ENCODE measurements at regions not wholly inside any gene's neighbourhood (a gene's known extent, or its start where the extent isn't known, plus 50 kb on each side); places are given as distances from the start of the nearest gene placed in this dataset.
"Not testable (repeated sequence)": the region's sequence is repeated elsewhere in the genome, so short reads cannot be mapped to it uniquely, and the experiment has no call there.

- no peak for DNase-seq (ENCODE audit: low spot score)
- in situ Hi-C loops (cut with MboI; ENCODE audit: low sequenced_read_pairs, unreplicated experiment), result no loop called here
Measured at GRCh38 chr5:36778336-36778735, 98.2 kb upstream of the NIPBL start.

GRCh38 chr5:36782612-36783011 lies 94.0 kb upstream of the NIPBL start:
- not testable (repeated sequence) for DNase-seq (ENCODE audit: low spot score)

More at GRCh38 chr5:36778336-36778735, 98.2 kb upstream of the NIPBL start:
- TF ChIP-seq CTCF (IDR thresholded peaks at IDR 0.05; ENCODE audit: borderline replicate concordance, control extremely low read depth, extremely low read depth, insufficient read depth, missing control alignments), result no peak

DNA sequence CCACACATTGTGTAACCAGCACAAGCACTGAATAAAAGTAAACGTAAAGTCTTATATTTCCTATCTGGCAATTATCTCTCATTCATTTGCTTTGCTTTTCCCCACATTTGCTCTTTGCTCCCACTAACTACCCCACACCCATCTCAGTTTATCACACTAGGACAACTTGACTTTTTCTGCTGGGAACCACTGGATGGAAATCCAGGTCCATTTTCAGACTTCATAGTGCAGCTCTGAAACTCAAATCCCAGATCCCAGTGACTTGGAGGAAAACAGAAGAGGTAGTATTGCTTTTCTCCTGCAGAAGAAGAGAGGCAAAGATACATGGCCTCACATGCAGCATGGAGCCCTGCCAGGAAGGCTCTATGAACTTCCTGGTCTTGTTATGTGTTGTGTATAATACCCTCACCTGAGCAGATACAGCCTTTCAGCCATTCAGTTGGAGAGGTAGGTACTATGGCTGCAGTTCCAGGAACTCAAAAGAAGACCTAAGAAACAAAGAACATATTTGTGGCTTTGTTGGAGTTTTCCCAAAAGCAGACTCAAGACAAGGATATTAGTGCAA lies 90.0 kb upstream of the NIPBL start:
- TF ChIP-seq CTCF (IDR thresholded peaks at IDR 0.05; ENCODE audit: borderline replicate concordance, control extremely low read depth, extremely low read depth, insufficient read depth, missing control alignments), result no peak
- in situ Hi-C loops (cut with MboI; ENCODE audit: low sequenced_read_pairs, unreplicated experiment), result no loop called here
- DNase-seq (ENCODE audit: low spot score), result no peak

More at GRCh38 chr5:36782612-36783011, 94.0 kb upstream of the NIPBL start:
- in situ Hi-C loops (cut with MboI; ENCODE audit: low sequenced_read_pairs, unreplicated experiment), result not testable (repeated sequence)

DNA sequence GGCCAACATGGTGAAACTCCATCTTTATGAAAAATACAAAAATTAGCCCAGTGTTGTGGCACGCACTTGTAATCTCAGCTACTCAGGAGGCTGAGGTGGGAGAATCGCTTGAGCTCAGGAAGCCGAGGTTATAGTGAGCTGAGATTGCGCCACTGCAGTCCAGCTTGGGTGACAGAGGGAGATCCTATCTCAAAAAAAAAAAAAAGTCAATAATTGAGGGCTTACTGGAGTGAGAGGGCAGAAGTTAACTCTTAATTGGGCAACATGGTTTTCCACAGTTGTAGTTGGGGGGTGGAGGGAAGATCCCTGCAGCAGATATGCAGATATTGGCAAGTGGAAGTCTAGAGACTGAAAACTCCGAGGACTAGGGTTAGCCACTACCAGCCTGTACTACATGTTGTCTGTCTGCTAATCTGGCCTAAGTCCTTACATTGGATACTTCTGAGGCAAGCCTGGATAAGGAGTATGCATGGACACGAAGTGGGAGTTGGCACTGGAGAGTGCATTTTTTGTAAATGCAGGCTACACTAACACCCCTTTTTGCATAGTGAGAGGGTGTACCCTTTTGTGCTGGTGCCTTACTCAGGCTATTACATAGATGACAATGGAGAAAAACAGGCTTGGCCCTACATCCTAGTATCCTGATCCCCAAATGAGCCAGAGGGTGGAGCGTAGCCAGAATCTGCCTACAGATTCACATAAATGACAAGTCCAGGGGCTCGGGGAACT lies 89.0 kb upstream of the NIPBL start:
- in situ Hi-C loops (cut with MboI; ENCODE audit: low sequenced_read_pairs, unreplicated experiment), result no loop called here
- DNase-seq (ENCODE audit: low spot score), result no peak
- no peak for TF ChIP-seq CTCF (IDR thresholded peaks at IDR 0.05; ENCODE audit: borderline replicate concordance, control extremely low read depth, extremely low read depth, insufficient read depth, missing control alignments)

DNA sequence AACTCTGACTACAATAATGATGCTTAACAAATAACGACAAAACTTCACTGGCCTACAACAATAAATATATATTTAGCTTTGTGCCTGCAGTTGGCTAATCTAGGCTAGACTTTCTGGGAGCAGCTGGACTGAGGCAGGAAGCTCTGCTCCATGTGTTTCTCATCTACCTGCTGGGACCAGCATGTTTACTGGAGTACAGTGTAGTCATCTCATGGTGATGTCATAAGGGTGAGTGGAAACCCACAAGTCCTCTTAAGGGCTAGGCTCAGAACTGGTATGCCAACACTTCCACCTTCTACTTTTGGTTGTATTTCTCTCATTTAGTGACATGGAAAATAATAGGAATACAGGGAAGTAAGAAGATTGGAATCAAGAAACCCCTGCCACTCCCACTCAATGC lies 85.7 kb upstream of the NIPBL start:
- in situ Hi-C loops (cut with MboI; ENCODE audit: low sequenced_read_pairs, unreplicated experiment), result no loop called here
- DNase-seq (ENCODE audit: low spot score), result no peak

DNA sequence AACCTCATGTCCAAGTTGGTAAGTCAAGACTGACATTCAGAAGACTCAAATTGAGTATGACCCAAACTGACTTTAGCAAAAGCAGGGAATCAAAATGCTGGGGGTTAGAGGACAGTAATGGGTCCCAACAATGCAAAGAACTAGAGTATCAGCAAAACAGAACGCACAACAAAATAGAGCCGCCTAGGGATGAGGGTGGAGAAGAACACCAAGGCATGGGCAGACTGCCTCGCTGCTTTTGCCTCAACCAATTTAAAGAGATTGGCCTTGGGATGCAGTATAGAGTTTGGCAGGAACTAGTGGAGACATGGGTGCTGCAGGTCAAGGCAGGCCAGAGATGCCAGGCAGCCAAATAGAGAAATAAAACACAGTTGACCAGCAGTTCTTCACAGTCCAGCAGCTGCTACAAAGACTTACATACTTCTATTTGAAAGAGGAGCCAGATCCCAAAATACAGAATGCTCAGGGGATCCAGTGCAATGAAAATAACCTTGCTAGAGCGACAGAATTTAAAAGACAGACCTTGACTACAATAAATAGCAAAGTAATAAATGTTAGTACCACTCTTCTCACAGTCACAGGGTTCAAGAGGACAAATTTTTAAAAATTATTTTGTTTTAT lies 83.9 kb upstream of the NIPBL start:
- in situ Hi-C loops (cut with MboI; ENCODE audit: low sequenced_read_pairs, unreplicated experiment), result no loop called here
- TF ChIP-seq CTCF (IDR thresholded peaks at IDR 0.05; ENCODE audit: borderline replicate concordance, control extremely low read depth, extremely low read depth, insufficient read depth, missing control alignments), result no peak
- no peak for DNase-seq (ENCODE audit: low spot score)

More for the DNA sequence above, 85.7 kb upstream of the NIPBL start:
- TF ChIP-seq CTCF (IDR thresholded peaks at IDR 0.05; ENCODE audit: borderline replicate concordance, control extremely low read depth, extremely low read depth, insufficient read depth, missing control alignments), result no peak

GRCh38 chr5:36795366-36795765 lies 81.2 kb upstream of the NIPBL start:
- no peak for DNase-seq (ENCODE audit: low spot score)

More at GRCh38 chr5:36795366-36795765, 81.2 kb upstream of the NIPBL start:
- in situ Hi-C loops (cut with MboI; ENCODE audit: low sequenced_read_pairs, unreplicated experiment), result no loop called here
- no peak for TF ChIP-seq CTCF (IDR thresholded peaks at IDR 0.05; ENCODE audit: borderline replicate concordance, control extremely low read depth, extremely low read depth, insufficient read depth, missing control alignments)

Data from GM13976 (cell line).